Mucosa of descending colon (tissue), 3 donors: ENCODE measurements at regions not wholly inside any gene's neighbourhood (a gene's known extent, or its start where the extent isn't known, plus 50 kb on each side); places are given as distances from the start of the nearest gene placed in this dataset.

Experiments
- ATAC-seq: fragments of 200-7000 bp; cut with Tn5 transposase; one replicate; pipeline ENCODE4 v1.9.1; 2020; ENCODE audit warnings: mild to moderate bottlenecking, moderate library complexity
- DNase-seq, 3 donors: peaks; one replicate each; pipeline ENCODE4 v3.0.0-alpha.2; 2020
- H3K36me3 ChIP-seq: fragments of 200-600 bp; one replicate; pipeline ENCODE4 v1.8.0; 2021; ENCODE audit warnings: low read depth, mild to moderate bottlenecking
- H3K4me1 ChIP-seq: fragments of 200-600 bp; one replicate; pipeline ENCODE4 v1.8.0; 2021; ENCODE audit warnings: low read depth, mild to moderate bottlenecking
- H3K4me3 ChIP-seq: fragments of 200-600 bp; one replicate; pipeline ENCODE4 v1.8.0; 2021; ENCODE audit warnings: mild to moderate bottlenecking
- H3K9me3 ChIP-seq: fragments of 200-600 bp; one replicate; pipeline ENCODE4 v1.8.0; 2021; ENCODE audit warnings: mild to moderate bottlenecking
- CTCF ChIP-seq: fragments of 200-600 bp; IDR thresholded peaks from one replicate; pipeline ENCODE4 v1.8.0; 2022; ENCODE audit warnings: antibody characterized with exemption, mild to moderate bottlenecking
- intact Hi-C, 2 donors: fragments of 100-400 bp; cut with DNase I in 1 of 2; cut with micrococcal nuclease in 1 of 2; formaldehyde crosslinking; loops; one replicate each; pipeline versions ENCODE4 v1.11.0 to v1.11.1; 2022; cut with DNase I, micrococcal nuclease
- donor health status: DM: no; HTN: no; CAD: no; lungs with moderate emphysema.
- donor health status: DM: no; HTN: no; CAD: no.
- donor health status: DM: no; HTN: yes; CAD: no.

- Histone ChIP-seq H3K4me3 (no peak overlapping the region), H3K4me1 (no peaks in the 10 kb centered on the region), H3K9me3 (no peaks in the 10 kb centered on the region), H3K36me3 (no peaks in the 10 kb centered on the region)
- TF ChIP-seq CTCF = no peak
- ATAC-seq (no peak), DNase-seq (no peak)
- intact Hi-C loops = no loop called here
Observed at GRCh38 chr9:121574774-121575519, 75.3 kb upstream of the GGTA1 start.

- intact Hi-C loops = no loop called here
- no peak overlapping the region for H3K4me3 ChIP-seq
- ATAC-seq = no peak
Observed at GRCh38 chr9:121576281-121577075, 75.0 kb upstream of the DAB2IP start.

GRCh38 chr9:121577166-121577565, 74.3 kb upstream of the DAB2IP start:
- Histone ChIP-seq H3K4me1 (no peaks in the 10 kb centered on the region), H3K9me3 (no peaks in the 10 kb centered on the region), H3K4me3 (no peak overlapping the region), H3K36me3 (no peaks in the 10 kb centered on the region)
- intact Hi-C loops = no loop called here
- ATAC-seq (no peak), DNase-seq (no peak)
- TF ChIP-seq CTCF = no peak

More at GRCh38 chr9:121576281-121577075, 75.0 kb upstream of the DAB2IP start:
- no peak for DNase-seq
- Histone ChIP-seq H3K9me3 (no peaks in the 10 kb centered on the region), H3K36me3 (no peaks in the 10 kb centered on the region), H3K4me1 (no peaks in the 10 kb centered on the region)
- no peak for TF ChIP-seq CTCF

GRCh38 chr9:121577572-121577971, 73.9 kb upstream of the DAB2IP start:
- intact Hi-C loops = no loop called here
- H3K4me3 ChIP-seq = no peak overlapping the region
- DNase-seq = no peak
- H3K9me3 ChIP-seq = no peaks in the 10 kb centered on the region
- no peaks in the 10 kb centered on the region for H3K4me1 ChIP-seq
- peak; percentile 8 for ATAC-seq
- TF ChIP-seq CTCF = no peak
- H3K36me3 ChIP-seq = no peaks in the 10 kb centered on the region

- H3K4me1 ChIP-seq = no peaks in the 10 kb centered on the region
- H3K4me3 ChIP-seq = no peak overlapping the region
- no peak for DNase-seq
- H3K36me3 ChIP-seq = no peaks in the 10 kb centered on the region
- ATAC-seq = no peak
- intact Hi-C loops = no loop called here
- H3K9me3 ChIP-seq = no peaks in the 10 kb centered on the region
- TF ChIP-seq CTCF = no peak
Observed at GRCh38 chr9:121581786-121582600, 69.4 kb upstream of the DAB2IP start.
